SK-N-SH (cell line): ENCODE measurements at regions not wholly inside any gene's neighbourhood (a gene's known extent, or its start where the extent isn't known, plus 50 kb on each side); places are given as distances from the start of the nearest gene placed in this dataset.

Source experiments
- CTCF ChIP-seq: fragments of 200-600 bp; sonication (generic); IDR thresholded peaks from 2 replicates; pipeline ENCODE4 v1.6.1; 2017; ENCODE audit warnings: antibody characterized with exemption, mild to moderate bottlenecking, moderate library complexity
- EP300 ChIP-seq, 2 experiments: IDR thresholded peaks; 2 replicates each; pipeline versions ENCODE4 v1.4.0 to v1.6.1; 2012; ENCODE audit warnings: borderline replicate concordance in 1 of 2, low read depth in 1 of 2, low read length in 1 of 2
- EZH2phosphoT487 ChIP-seq: fragments of 200-600 bp; sonication (generic); IDR thresholded peaks from 2 replicates; pipeline ENCODE4 v1.6.1; 2017; ENCODE audit warnings: low read depth, mixed run types, mild to moderate bottlenecking, antibody characterized with exemption, moderate library complexity, borderline replicate concordance
- MAX ChIP-seq: IDR thresholded peaks from 2 replicates; pipeline ENCODE4 v1.4.0; 2012; ENCODE audit warnings: low read depth
- MEF2A ChIP-seq: IDR thresholded peaks from 2 replicates; pipeline ENCODE4 v1.4.0; 2012; ENCODE audit warnings: low read depth, borderline replicate concordance
- POLR2AphosphoS5 ChIP-seq: IDR thresholded peaks from 2 replicates; pipeline ENCODE4 v1.6.1; 2012; ENCODE audit warnings: low read depth, low read length
- RAD21 ChIP-seq: IDR thresholded peaks from 2 replicates; pipeline ENCODE4 v1.6.1; 2012; ENCODE audit warnings: mild to moderate bottlenecking, low read length
- SIN3A ChIP-seq: IDR thresholded peaks from 2 replicates; pipeline ENCODE4 v1.6.1; 2012; ENCODE audit warnings: low read depth, mild to moderate bottlenecking, low read length, moderate library complexity, borderline replicate concordance
- TEAD4 ChIP-seq: IDR thresholded peaks from 2 replicates; pipeline ENCODE4 v1.4.0; 2012; ENCODE audit warnings: mild to moderate bottlenecking, borderline replicate concordance; ENCODE audit not compliant: insufficient read depth
- YY1 ChIP-seq: IDR thresholded peaks from 2 replicates; pipeline ENCODE4 v1.4.0; 2012; ENCODE audit warnings: low read depth, mild to moderate bottlenecking
- TF ChIP-seq, protein P1 (sequence below): IDR thresholded peaks from 2 replicates; pipeline ENCODE4 v1.6.1; 2012; ENCODE audit warnings: mild to moderate bottlenecking, low read depth, low read length, moderate library complexity

GRCh38 chr5:98604301-98604700 lies 169.2 kb upstream of the RGMB start:
- TF ChIP-seq CTCF (no peak), EZH2phosphoT487 (no peak), SIN3A (no peak), MAX (no peak), POLR2AphosphoS5 (no peak), TEAD4 (no peak), RAD21 (no peak), MEF2A (no peak), YY1 (no peak), EP300 (IDR thresholded peaks at IDR 0.05; ENCODE audit: borderline replicate concordance in 1 of 2, low read depth in 1 of 2, low read length in 1 of 2) (no peak)
- TF ChIP-seq, protein P1, sequence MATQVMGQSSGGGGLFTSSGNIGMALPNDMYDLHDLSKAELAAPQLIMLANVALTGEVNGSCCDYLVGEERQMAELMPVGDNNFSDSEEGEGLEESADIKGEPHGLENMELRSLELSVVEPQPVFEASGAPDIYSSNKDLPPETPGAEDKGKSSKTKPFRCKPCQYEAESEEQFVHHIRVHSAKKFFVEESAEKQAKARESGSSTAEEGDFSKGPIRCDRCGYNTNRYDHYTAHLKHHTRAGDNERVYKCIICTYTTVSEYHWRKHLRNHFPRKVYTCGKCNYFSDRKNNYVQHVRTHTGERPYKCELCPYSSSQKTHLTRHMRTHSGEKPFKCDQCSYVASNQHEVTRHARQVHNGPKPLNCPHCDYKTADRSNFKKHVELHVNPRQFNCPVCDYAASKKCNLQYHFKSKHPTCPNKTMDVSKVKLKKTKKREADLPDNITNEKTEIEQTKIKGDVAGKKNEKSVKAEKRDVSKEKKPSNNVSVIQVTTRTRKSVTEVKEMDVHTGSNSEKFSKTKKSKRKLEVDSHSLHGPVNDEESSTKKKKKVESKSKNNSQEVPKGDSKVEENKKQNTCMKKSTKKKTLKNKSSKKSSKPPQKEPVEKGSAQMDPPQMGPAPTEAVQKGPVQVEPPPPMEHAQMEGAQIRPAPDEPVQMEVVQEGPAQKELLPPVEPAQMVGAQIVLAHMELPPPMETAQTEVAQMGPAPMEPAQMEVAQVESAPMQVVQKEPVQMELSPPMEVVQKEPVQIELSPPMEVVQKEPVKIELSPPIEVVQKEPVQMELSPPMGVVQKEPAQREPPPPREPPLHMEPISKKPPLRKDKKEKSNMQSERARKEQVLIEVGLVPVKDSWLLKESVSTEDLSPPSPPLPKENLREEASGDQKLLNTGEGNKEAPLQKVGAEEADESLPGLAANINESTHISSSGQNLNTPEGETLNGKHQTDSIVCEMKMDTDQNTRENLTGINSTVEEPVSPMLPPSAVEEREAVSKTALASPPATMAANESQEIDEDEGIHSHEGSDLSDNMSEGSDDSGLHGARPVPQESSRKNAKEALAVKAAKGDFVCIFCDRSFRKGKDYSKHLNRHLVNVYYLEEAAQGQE: no peak
